GM18505 (cell line): ENCODE measurements at regions not wholly inside any gene's neighbourhood (a gene's known extent, or its start where the extent isn't known, plus 50 kb on each side); places are given as distances from the start of the nearest gene placed in this dataset.

Experiments
- ATAC-seq: cut with Tn5 transposase; IDR thresholded peaks from one replicate; pipeline ENCODE4 v1.9.1; 2021; ENCODE audit not compliant: unreplicated experiment
- POLR2A ChIP-seq: IDR thresholded peaks from 4 replicates; pipeline ENCODE4 v1.6.1; 2011; ENCODE audit warnings: borderline replicate concordance; ENCODE audit not compliant: insufficient read depth, insufficient read length; ENCODE audit errors: extremely low read depth

DNA sequence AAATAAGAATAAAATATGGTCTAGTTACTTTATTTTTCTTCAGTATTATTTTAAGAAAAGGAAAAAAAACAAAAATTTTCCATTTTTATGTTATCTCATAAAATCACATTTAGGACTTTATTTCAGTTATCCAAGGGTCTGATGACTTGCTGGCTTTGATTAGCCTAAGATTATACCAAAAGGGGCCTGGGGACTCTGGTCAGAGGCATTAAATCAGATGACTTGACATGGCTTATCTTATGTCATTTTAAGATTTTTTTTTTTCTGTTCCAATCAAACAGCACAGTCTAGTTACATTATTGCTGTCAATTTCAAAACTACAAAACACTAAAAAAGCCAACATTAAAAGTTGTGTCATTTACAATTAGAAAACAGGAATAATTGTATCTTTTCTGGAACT, 725.4 kb upstream of the NR2F2 start:
- no peak for TF ChIP-seq POLR2A
- no peak for ATAC-seq

DNA sequence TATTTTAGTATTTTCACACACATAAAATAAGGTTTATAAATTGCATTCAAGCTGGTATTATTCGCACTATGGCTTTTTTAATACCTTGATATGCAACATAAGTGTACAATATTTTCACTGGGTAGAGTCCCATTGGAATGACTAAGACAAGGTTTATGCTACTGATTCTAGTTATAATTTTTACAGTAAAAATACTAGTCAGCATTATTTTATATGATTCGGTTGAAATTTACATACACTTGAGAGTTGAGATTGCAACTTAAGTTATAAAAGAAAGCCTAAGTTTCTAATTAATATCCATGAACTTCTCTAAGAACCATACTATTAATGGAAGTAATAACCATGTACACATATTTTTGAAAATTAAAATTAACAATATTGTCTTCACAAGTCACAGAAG, 723.9 kb upstream of the NR2F2 start:
- ATAC-seq, result no peak
- no peak for TF ChIP-seq POLR2A

- ATAC-seq, result no peak
- TF ChIP-seq POLR2A, result no peak
Observed at GRCh38 chr15:95608371-95608770, 722.1 kb upstream of the NR2F2 start.

DNA sequence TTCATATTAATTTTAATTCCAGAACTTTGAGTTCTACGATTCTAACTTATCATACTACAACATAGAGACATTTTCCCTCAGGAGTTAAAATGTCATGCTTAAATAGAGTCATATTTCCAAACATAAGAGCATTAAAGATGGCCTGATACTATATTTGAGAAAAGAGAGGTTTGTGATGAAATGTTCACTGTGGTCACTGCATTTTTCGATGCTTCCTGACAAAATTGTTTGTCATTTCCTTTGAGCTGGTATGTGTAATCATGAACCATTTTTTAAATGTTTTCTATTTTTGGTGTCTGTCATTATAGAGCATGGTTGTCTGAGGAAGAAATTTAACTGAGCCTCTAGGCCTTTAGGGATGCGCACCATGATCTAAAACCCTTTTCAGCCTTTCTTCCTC, 721.4 kb upstream of the NR2F2 start:
- no peak for TF ChIP-seq POLR2A

DNA sequence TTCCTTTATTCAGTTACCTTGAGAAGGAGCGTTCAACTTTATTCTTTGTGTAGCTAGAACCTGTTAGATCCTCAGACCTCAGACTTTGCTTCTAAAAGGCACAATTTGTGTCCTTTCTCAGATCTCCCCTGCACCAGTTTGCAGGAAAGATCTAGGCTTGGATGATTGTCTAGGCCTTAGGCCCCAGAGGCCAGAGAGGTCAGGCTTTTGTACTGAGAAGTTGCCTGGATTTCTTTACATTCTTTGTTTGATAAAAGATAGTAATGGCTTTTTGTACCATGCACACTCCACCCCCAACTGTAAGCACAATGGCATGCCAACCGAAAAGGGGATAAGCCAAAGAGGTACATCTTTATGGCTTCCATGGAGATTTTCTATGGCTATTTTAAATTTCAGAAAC, 719.6 kb upstream of the NR2F2 start:
- TF ChIP-seq POLR2A, result no peak
- ATAC-seq, result no peak

More for the DNA sequence above, 721.4 kb upstream of the NR2F2 start:
- ATAC-seq, result no peak

DNA sequence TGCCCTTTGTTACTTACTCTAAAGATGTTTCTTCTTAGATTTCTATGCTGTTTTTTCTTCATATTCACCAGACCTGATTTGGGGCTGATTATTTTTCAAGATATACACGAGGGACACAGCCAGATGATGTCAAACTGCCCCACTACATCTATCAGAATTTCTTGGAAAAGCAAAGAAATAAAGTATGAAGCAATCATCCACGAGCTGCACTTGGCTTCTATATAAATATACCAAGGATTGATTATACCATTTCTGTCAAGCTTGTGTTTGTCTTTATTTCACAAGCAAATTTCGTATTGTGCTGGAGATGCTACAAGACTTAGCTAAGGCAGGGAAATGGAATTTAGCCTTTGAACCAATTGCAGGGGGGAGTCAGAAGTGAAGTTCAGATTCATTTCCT, 715.1 kb upstream of the NR2F2 start:
- no peak for ATAC-seq

DNA sequence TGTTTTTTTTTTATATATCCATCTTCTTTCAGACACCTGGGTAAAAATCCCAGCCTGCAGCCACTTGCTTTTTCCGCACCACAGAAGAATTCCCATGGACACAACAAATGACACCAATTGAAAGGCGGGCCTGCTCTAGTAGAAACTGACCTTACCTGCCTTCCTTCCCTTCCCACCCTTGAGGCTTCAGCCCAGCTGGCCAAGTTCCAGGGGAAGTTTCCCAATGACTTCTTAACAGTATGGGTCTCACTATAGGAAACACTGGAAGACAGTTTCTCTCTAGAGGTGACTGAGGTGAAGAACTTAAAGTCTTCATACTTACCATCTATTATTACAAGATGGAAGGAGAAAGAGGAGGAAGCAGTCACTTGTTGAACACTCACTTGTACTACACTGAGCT, 714.2 kb upstream of the NR2F2 start:
- no peak for TF ChIP-seq POLR2A
- ATAC-seq, result no peak

More for the DNA sequence above, 715.1 kb upstream of the NR2F2 start:
- no peak for TF ChIP-seq POLR2A

- TF ChIP-seq POLR2A, result no peak
- peak; percentile 70 for ATAC-seq
Observed at GRCh38 chr15:95620934-95621579, 709.4 kb upstream of the NR2F2 start.

DNA sequence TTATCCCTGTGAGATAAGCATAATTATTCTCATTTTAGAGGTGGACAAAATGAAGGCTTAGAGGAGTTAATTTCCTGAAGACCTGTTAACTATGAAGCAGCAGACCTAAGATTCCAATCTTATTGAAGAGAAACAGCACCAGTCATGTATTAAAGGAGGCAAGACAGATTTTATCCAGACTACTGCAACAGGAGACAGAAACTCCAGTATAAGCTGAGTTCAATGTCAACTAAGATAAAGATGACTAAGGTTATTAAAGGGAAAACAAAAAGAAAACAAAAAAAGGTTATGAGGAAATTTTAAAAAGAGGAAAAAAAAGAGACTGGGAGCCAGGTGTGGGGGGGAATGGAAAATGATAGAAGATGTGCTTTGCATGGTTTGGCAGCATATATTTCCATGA, 707.7 kb upstream of the NR2F2 start:
- ATAC-seq, result no peak

DNA sequence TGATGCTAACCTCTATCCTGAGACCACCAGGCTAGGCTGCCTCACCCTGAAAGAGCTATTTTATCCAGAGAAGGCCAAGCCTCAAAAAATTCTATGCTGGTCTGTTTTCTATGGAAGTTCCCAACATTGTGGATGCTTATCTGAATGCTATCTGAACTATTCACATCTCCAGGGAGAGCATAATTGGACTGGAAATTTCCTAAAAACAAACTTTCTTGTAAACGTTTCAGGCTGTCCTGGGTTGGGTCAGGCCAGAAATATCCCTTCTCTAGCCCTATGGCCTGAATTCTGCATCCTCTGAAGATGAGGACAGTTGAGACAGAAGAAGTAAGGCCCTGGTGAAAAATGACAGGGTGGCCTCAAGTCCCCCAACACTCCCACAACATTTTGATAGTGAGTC, 706.4 kb upstream of the NR2F2 start:
- no peak for TF ChIP-seq POLR2A
- ATAC-seq, result no peak

More for the DNA sequence above, 707.7 kb upstream of the NR2F2 start:
- no peak for TF ChIP-seq POLR2A

DNA sequence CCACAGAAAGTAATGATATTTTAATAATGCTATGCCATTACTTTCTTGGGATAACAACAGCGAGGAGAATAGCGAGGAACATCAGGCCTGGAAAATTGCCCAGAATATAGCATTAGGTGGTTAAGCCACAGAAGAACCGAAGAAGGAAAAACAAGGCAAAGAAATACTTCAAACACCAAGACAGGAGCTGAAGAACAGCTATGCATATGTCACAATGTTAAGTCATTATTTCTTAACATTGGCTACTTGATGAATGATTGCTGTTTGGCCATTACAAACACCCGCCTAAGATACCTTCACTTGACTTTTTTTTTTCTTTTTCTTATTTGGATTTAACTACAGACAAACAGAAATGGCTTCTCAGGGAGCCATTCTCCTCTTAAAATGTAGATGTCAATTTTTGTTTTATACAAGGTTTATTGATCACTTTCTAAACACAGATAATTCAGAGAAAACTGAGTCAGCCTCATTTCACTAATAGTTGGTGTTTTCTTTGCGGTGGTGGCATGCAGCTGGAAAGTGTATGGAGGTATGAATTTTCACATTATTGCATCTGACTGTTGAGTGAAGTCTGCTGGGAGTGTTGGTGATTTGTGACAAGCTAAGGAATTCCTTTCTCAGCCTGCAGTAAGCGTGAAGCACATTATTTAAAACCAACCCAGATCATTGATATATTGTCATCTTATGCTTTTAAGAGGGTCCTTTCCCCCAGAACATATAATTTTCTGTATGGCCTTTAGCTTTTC, 705.7 kb upstream of the NR2F2 start:
- no peak for TF ChIP-seq POLR2A
- no peak for ATAC-seq

GRCh38 chr15:95626501-95627361, 703.8 kb upstream of the NR2F2 start:
- TF ChIP-seq POLR2A, result no peak
- ATAC-seq, result no peak

DNA sequence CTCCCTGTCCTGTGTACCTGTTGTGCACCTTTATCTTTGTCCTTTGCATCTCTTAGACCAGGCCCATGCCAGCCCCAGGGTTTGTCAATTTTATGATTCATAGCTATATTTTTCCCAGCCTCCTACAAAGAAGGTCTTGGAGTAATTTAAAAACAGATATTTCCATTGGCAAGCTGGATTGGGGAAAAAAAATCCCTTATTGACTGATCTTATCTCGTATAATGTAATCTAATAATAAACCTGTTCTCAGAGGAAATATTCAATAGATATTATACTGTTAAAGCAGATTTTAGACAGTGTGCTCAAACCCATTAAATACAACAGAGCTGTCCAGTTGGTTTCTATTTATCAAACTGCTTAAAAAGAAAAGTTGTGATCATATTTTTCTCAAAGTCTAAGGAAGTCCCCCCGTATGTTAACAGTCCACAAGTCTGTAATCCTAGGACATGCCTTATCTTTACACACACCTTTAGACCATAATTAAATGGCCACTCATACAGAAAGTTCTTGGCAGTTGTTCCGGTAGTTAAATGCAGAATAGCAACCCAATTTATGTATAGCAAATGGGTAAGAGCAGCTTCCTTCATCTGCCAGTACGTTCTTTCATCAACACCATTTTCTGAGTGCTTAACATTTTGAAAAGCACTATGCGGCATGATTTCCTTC, 700.9 kb upstream of the NR2F2 start:
- TF ChIP-seq POLR2A, result no peak
- ATAC-seq, result no peak
